Prostate gland (tissue), 2 donors: ENCODE measurements at regions not wholly inside any gene's neighbourhood (a gene's known extent, or its start where the extent isn't known, plus 50 kb on each side); places are given as distances from the start of the nearest gene placed in this dataset.
A peak's percentile ranks its signal among the peaks of the same experiment; 100 is the strongest.

Experiments used
- CTCF ChIP-seq, 4 experiments: fragments of 200-600 bp in 2 of 4; fragments of 450-650 bp in 2 of 4; sonication (generic) in 2 of 4; IDR thresholded peaks; 1 replicate in 3 of 4; 2 replicates in 1 of 4; pipeline ENCODE4 v1.5.1; 2016 to 2019; ENCODE audit warnings: antibody characterized with exemption in 4 of 4, mild to moderate bottlenecking in 2 of 4, moderate library complexity in 2 of 4
- POLR2A ChIP-seq: fragments of 450-650 bp; IDR thresholded peaks from one replicate; pipeline ENCODE4 v1.6.1; 2016; ENCODE audit warnings: antibody characterized with exemption, mild to moderate bottlenecking

- no peak for TF ChIP-seq POLR2A
- peak in 3 of 4 experiments; percentile 45 to 60 (median 50) for TF ChIP-seq CTCF (IDR thresholded peaks at IDR 0.05)
Observed at GRCh38 chr9:104386425-104387069, 117.5 kb upstream of the OR13F1 start.
